ENCODE measurements at regions not wholly inside any gene's neighbourhood (a gene's known extent, or its start where the extent isn't known, plus 50 kb on each side); places are given as distances from the start of the nearest gene placed in this dataset.

DNA sequence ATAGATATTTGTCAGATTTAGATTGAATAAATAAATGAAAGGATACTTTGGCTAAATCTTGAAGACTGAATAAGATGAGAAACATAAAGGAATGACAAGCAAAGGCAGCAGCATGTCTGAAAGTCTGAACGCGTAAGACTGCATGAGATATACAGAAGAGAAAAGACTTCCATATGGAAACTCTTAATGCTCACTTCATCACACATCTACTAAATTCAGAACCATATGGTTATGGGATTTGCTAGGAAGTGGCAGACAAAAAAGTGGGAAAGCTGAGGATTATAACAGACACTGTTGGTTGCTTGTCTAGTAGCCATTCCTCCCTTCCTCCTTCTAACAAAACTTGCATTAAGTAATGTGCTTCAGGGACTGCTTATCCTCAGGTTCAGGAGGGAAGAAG is 446.7 kb downstream of the KCTD12 start:
- TF ChIP-seq, protein P1, sequence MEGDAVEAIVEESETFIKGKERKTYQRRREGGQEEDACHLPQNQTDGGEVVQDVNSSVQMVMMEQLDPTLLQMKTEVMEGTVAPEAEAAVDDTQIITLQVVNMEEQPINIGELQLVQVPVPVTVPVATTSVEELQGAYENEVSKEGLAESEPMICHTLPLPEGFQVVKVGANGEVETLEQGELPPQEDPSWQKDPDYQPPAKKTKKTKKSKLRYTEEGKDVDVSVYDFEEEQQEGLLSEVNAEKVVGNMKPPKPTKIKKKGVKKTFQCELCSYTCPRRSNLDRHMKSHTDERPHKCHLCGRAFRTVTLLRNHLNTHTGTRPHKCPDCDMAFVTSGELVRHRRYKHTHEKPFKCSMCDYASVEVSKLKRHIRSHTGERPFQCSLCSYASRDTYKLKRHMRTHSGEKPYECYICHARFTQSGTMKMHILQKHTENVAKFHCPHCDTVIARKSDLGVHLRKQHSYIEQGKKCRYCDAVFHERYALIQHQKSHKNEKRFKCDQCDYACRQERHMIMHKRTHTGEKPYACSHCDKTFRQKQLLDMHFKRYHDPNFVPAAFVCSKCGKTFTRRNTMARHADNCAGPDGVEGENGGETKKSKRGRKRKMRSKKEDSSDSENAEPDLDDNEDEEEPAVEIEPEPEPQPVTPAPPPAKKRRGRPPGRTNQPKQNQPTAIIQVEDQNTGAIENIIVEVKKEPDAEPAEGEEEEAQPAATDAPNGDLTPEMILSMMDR (IDR thresholded peaks at IDR 0.05; ENCODE audit: low read depth, low read length, missing control alignments) = no peak
- DNase-seq (ENCODE audit: low read depth) = no peak
- no peak overlapping the region for H3K4me3 ChIP-seq (ENCODE audit: low read depth, low read length)

DNA sequence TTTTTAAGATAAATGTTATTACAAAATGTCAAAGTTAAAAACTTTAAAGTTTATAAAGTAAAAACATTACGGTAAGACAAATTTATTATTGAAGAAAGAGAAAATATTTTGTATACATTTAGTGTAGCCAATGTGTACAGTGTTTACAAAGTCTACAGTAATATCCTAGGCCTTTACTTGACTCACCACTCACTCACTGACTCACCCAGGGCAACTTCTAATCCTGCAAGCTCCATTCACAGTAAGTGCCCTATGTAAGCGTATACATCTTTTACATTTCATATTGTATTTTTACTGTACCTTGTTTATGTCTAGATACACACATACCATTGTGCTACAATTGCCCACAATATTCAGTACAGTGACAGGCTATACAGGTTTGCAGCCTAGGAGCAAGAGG is 448.2 kb downstream of the KCTD12 start:
- DNase-seq (ENCODE audit: low read depth) = no peak
- TF ChIP-seq, protein P1 (IDR thresholded peaks at IDR 0.05; ENCODE audit: low read depth, low read length, missing control alignments) = no peak
- H3K4me3 ChIP-seq (ENCODE audit: low read depth, low read length) = no peak overlapping the region

GRCh38 chr13:76425935-76426334 is 460.3 kb downstream of the KCTD12 start:
- TF ChIP-seq, protein P1 (IDR thresholded peaks at IDR 0.05; ENCODE audit: low read depth, low read length, missing control alignments) = no peak
- DNase-seq (ENCODE audit: low read depth) = no peak
- no peak overlapping the region for H3K4me3 ChIP-seq (ENCODE audit: low read depth, low read length)

GRCh38 chr13:76421011-76421410 is 465.2 kb downstream of the KCTD12 start:
- no peak overlapping the region for H3K4me3 ChIP-seq (ENCODE audit: low read depth, low read length)
- DNase-seq (ENCODE audit: low read depth) = no peak
- TF ChIP-seq, protein P1 (IDR thresholded peaks at IDR 0.05; ENCODE audit: low read depth, low read length, missing control alignments) = no peak

- TF ChIP-seq, protein P1 (IDR thresholded peaks at IDR 0.05; ENCODE audit: low read depth, low read length, missing control alignments) = no peak
- DNase-seq (ENCODE audit: low read depth) = no peak
- H3K4me3 ChIP-seq (ENCODE audit: low read depth, low read length) = no peak overlapping the region
Measured at GRCh38 chr13:76418404-76418803, 467.8 kb downstream of the KCTD12 start.

DNA sequence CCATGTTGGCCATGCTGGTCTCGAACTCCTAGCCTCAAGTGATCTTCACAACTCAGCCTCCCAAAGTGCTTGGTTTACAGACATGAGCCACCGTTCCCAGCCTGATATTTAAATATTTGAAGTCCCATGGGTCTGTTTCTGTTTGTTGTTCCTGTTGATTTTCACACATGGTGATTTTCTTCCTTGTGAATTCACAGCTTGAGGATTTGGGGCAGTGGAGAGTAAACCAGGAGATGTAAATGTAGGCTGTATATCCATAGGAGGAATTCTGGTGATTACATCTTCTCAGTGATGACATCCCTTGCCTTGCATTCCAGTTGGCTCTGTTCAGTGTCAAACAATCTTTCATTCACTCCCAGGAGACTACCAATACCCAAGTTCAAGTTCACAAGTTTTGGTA is 471.9 kb downstream of the KCTD12 start:
- no peak overlapping the region for H3K4me3 ChIP-seq (ENCODE audit: low read depth, low read length)
- TF ChIP-seq, protein P1 (IDR thresholded peaks at IDR 0.05; ENCODE audit: low read depth, low read length, missing control alignments) = no peak
- DNase-seq (ENCODE audit: low read depth) = no peak

DNA sequence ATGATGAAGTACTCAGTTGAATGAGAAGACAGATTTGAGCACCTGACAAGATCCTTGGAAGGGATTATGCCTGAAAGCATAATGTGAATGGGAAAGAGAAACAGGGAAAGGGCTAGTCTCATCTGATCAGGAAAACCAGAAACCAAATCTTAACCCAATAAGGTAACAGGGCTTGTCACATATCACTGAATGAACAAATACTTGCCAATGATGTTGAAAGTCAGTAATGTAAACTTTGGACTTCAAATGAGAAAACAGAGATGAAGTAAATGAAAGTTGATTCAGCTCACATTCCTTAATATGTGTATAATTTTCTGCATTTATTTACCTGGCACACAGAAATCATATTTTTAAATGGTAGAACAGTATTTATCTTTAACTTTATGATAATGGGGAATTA is 480.0 kb downstream of the KCTD12 start:
- TF ChIP-seq, protein P1 (IDR thresholded peaks at IDR 0.05; ENCODE audit: low read depth, low read length, missing control alignments) = no peak
- no peak for DNase-seq (ENCODE audit: low read depth)
- no peak overlapping the region for H3K4me3 ChIP-seq (ENCODE audit: low read depth, low read length)
